ENCODE measurements at regions not wholly inside any gene's neighbourhood (a gene's known extent, or its start where the extent isn't known, plus 50 kb on each side); places are given as distances from the start of the nearest gene placed in this dataset.

DNA sequence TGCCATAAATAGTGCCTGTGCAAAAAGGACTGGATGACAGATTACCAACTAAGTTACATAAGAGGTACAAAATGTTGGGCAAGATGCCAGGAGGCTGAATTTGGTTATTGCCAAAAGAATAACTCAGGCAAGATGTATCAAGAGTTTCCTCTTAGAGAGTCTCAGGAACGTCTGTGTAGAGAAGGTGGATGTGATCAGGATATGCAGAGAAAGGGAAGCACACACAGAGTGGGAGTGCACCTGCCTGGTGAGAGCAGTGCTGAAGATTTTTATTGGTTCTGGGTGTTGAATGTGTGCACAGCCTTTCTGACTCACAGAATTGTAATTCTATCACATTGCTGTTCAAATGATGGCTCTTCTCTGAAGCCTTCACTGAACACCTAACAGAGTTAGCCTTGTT lies 156.8 kb upstream of the HS3ST1 start:
- no peak overlapping the region for H3K4me3 ChIP-seq (ENCODE audit: low read depth, low read length)
- TF ChIP-seq, protein P1, sequence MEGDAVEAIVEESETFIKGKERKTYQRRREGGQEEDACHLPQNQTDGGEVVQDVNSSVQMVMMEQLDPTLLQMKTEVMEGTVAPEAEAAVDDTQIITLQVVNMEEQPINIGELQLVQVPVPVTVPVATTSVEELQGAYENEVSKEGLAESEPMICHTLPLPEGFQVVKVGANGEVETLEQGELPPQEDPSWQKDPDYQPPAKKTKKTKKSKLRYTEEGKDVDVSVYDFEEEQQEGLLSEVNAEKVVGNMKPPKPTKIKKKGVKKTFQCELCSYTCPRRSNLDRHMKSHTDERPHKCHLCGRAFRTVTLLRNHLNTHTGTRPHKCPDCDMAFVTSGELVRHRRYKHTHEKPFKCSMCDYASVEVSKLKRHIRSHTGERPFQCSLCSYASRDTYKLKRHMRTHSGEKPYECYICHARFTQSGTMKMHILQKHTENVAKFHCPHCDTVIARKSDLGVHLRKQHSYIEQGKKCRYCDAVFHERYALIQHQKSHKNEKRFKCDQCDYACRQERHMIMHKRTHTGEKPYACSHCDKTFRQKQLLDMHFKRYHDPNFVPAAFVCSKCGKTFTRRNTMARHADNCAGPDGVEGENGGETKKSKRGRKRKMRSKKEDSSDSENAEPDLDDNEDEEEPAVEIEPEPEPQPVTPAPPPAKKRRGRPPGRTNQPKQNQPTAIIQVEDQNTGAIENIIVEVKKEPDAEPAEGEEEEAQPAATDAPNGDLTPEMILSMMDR (IDR thresholded peaks at IDR 0.05; ENCODE audit: borderline replicate concordance, insufficient read depth, low read depth, low read length) = no peak

DNA sequence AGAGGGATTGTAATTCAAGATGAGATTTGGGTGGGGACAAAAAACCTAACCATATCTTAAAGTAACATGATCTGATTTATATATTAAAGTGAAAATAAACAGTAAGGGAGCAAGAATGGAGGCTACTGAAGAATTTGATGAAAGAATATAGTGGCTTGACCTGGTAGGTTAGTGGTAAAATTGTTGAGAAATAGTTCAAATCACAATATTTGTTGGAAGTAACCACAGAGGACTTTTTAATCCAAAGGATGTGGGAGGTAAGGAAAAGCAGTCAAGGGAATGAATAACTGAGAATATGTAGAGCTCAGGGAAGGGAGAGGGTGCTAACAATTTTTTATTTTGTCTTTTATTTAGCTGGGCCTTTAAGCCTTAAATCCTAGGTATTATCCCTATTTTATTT lies 139.8 kb upstream of the HS3ST1 start:
- TF ChIP-seq, protein P1 (IDR thresholded peaks at IDR 0.05; ENCODE audit: borderline replicate concordance, insufficient read depth, low read depth, low read length) = no peak
- H3K4me3 ChIP-seq (ENCODE audit: low read depth, low read length) = no peak overlapping the region

DNA sequence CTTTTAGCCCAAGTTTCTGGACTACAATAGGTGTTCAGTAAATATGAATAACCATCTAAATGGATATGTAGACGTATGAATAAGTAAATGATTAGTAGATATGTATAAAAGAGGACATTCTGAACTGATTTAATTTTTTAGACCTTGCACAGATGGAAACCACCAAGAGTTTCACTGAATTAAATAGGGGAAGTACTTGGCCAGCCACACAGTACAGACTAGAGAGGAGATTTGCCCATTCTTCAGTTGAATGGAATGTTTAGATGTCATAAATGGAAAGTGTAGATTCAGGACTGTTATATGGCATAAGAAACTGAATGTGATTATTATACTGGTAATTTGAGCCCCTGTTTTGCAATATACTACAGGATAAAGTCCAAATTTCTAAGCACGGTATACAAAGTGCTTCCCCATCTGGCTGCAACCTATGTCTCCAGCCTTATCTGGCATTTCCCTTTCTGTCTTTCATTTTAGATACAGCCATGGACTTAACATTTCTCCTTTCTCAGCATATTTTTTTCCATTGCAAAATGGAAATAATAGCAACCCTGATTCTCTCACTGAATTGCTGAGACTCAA lies 137.8 kb upstream of the HS3ST1 start:
- TF ChIP-seq, protein P1 (IDR thresholded peaks at IDR 0.05; ENCODE audit: borderline replicate concordance, insufficient read depth, low read depth, low read length) = no peak
- H3K4me3 ChIP-seq (ENCODE audit: low read depth, low read length) = no peak overlapping the region

DNA sequence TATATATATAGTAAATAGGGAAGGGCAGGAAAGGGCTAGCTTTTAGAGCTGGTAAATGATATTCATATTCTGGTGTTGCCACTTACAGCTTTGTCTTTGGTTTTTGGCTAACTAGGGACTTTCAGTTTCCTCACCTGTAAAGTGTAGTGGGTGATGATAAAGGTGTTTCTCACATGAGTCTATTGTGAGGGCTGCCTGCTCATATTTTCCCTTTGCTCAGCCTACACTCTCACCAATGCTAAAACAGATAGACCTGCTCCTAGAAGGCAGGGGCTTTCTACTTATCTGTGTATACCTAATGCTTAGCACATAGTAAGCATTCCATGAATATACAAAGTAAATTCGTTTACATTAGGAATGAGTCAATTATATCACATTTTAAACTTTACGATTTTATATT lies 137.2 kb upstream of the HS3ST1 start:
- TF ChIP-seq, protein P1 (IDR thresholded peaks at IDR 0.05; ENCODE audit: borderline replicate concordance, insufficient read depth, low read depth, low read length) = no peak
- H3K4me3 ChIP-seq (ENCODE audit: low read depth, low read length) = no peak overlapping the region

DNA sequence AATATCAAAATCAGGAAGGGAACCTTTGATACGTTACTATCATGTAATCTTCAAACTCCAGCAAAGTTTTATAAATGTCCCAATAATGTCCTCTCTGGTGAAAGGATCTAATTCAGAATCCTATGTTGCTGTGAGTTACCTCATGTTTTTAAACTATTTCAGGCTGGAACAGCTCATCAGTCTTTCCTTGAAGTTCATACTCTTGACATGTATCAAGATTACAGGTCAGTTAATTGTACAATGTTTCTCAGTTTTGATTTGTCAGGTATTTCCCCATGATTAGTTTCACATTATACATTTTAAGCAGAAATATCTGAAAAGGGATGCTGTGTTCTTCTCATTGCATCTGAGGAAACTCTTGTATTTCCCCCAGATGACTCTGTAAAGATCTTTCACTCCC lies 136.5 kb upstream of the HS3ST1 start:
- TF ChIP-seq, protein P1 (IDR thresholded peaks at IDR 0.05; ENCODE audit: borderline replicate concordance, insufficient read depth, low read depth, low read length) = no peak
- no peak overlapping the region for H3K4me3 ChIP-seq (ENCODE audit: low read depth, low read length)

DNA sequence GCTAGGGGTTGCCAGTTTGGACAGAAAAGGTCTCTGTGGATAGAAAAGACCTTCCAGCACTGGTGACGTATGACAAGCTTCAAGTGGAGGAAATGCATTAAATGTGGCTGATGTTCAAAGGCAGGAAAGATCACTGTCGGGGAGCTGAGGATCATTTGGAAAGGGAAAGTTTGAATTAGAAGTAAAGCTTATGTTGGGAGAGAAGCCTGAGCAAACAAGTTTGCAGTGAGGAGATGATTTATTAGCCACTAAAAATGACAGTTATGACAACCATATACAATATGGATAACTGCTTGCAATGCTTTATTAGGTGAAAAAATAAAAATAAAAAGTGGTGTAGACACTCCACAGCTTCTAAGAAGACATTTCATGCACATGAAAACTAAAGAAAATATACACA lies 135.3 kb upstream of the HS3ST1 start:
- TF ChIP-seq, protein P1 (IDR thresholded peaks at IDR 0.05; ENCODE audit: borderline replicate concordance, insufficient read depth, low read depth, low read length) = no peak
- no peak overlapping the region for H3K4me3 ChIP-seq (ENCODE audit: low read depth, low read length)

DNA sequence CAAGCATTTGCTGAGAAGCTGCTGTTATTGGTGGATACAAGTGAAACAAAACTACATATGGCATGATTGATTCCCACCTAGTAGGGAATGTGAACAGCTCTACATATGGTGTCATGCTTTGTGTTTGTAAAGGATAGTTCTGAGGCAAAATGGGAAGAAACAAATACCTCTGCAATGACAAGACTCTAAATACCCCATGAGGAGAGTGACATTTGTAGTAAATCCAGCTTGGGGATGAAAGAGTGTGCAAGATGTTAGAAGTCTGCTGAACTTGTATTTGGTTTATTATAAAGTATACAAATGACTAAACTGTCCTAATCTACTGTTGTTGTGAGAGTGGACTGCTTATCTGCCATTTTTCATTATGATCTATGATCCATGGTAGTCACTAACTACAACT lies 120.8 kb upstream of the HS3ST1 start:
- H3K4me3 ChIP-seq (ENCODE audit: low read depth, low read length) = no peak overlapping the region
- TF ChIP-seq, protein P1 (IDR thresholded peaks at IDR 0.05; ENCODE audit: borderline replicate concordance, insufficient read depth, low read depth, low read length) = no peak

All from GM12875 (cell line).